OCI-LY7 (cell line): ENCODE measurements at regions not wholly inside any gene's neighbourhood (a gene's known extent, or its start where the extent isn't known, plus 50 kb on each side); places are given as distances from the start of the nearest gene placed in this dataset.

Source experiments
- BruUV-seq: library from RNA; stranded (reverse); fragments of 400-500 nt; replicated peaks from 2 replicates; lab custom pipeline; 2021; lab: Mats Ljungman, UMichigan
- CTCF ChIA-PET: fragments of 300-600 bp; sonication (Branson Sonifier 250); formaldehyde crosslinking; loops from one replicate; lab custom pipeline; 2022; ENCODE audit warnings: antibody characterized with exemption; ENCODE audit not compliant: unreplicated experiment; lab: Charles Lee
- POLR2A ChIA-PET: fragments of 300-600 bp; sonication (Branson Sonifier 250); formaldehyde crosslinking; loops from one replicate; lab custom pipeline; 2022; ENCODE audit warnings: antibody characterized with exemption; lab: Charles Lee
- DNase-seq: peaks from one replicate; pipeline ENCODE4 v3.0.0-alpha.2; 2015; ENCODE audit warnings: low spot score
- H2AFZ ChIP-seq: fragments of 200-600 bp; sonication (generic), shearing (Covaris generic); 2 replicates; pipeline ENCODE4 v1.6.1; 2014; ENCODE audit warnings: mild to moderate bottlenecking, antibody characterized with exemption, low read length, moderate library complexity
- H3K27ac ChIP-seq: fragments of 200-600 bp; sonication (generic); 2 replicates; pipeline ENCODE4 v1.5.1; 2014; ENCODE audit warnings: mixed run types, low read depth, mild to moderate bottlenecking, moderate library complexity, low read length, inconsistent platforms; ENCODE audit not compliant: poor library complexity, severe bottlenecking
- H3K36me3 ChIP-seq: fragments of 200-600 bp; sonication (generic); 2 replicates; pipeline ENCODE4 v1.6.1; 2014; ENCODE audit warnings: mild to moderate bottlenecking, antibody characterized with exemption, low read length, moderate library complexity, mixed read lengths; ENCODE audit not compliant: insufficient read depth
- H3K4me1 ChIP-seq: fragments of 200-600 bp; sonication (generic); 2 replicates; pipeline ENCODE4 v1.5.1; 2014; ENCODE audit warnings: mild to moderate bottlenecking, low read length; ENCODE audit not compliant: insufficient read depth, poor library complexity, severe bottlenecking
- H3K4me2 ChIP-seq: fragments of 200-600 bp; sonication (generic); 2 replicates; pipeline ENCODE4 v1.6.1; 2014; ENCODE audit warnings: mild to moderate bottlenecking, low read length
- H3K4me3 ChIP-seq: fragments of 200-600 bp; sonication (generic); 2 replicates; pipeline ENCODE4 v1.5.1; 2014; ENCODE audit warnings: mild to moderate bottlenecking, low read depth, low read length; ENCODE audit not compliant: poor library complexity, severe bottlenecking
- H3K79me2 ChIP-seq: fragments of 200-600 bp; sonication (generic); 2 replicates; pipeline ENCODE4 v1.6.1; 2016; ENCODE audit warnings: low read depth, mild to moderate bottlenecking, low read length, moderate library complexity, mixed read lengths; ENCODE audit not compliant: insufficient read depth
- H3K9me2 ChIP-seq: fragments of 200-600 bp; sonication (generic); 2 replicates; pipeline ENCODE4 v1.6.1; 2016; ENCODE audit warnings: mild to moderate bottlenecking, low read length, mixed read lengths; ENCODE audit not compliant: insufficient read depth
- H3K9me3 ChIP-seq: fragments of 200-600 bp; sonication (generic); 2 replicates; pipeline ENCODE4 v1.6.1; 2014; ENCODE audit warnings: mild to moderate bottlenecking, mixed run types, low read length, mixed read lengths
- H4K20me1 ChIP-seq: fragments of 200-600 bp; sonication (generic); 2 replicates; pipeline ENCODE4 v1.6.1; 2014; ENCODE audit warnings: mild to moderate bottlenecking, antibody characterized with exemption, low read length, moderate library complexity, mixed read lengths; ENCODE audit not compliant: insufficient read depth
- CTCF ChIP-seq: fragments of 200-600 bp; sonication (generic); conservative IDR thresholded peaks from 2 replicates; pipeline ENCODE4 v1.5.1; 2014; ENCODE audit warnings: mild to moderate bottlenecking, antibody characterized with exemption, low read length, moderate library complexity, mixed read lengths
- EZH2phosphoT487 ChIP-seq: fragments of 200-600 bp; sonication (generic); IDR thresholded peaks from 2 replicates; pipeline ENCODE4 v1.6.1; 2018; ENCODE audit warnings: low read depth, borderline replicate concordance, mild to moderate bottlenecking, mixed run types, antibody characterized with exemption, low read length, moderate library complexity, mixed read lengths
- intact Hi-C: fragments of 100-400 bp; cut with micrococcal nuclease; formaldehyde crosslinking; loops from one replicate; pipeline ENCODE4 v1.10.0; 2022; ENCODE audit not compliant: unreplicated experiment

- intact Hi-C loops: no loop called here
- H3K9me3 ChIP-seq: no peaks in the 10 kb centered on the region
- POLR2A ChIA-PET: no interaction called here
- H3K4me2 ChIP-seq: no peak overlapping the region
- no peaks in the 10 kb centered on the region for H4K20me1 ChIP-seq
- DNase-seq: no peak
- CTCF ChIA-PET: no interaction called here
- H3K9me2 ChIP-seq: no peaks in the 10 kb centered on the region
- H2AFZ ChIP-seq: no peak overlapping the region
- TF ChIP-seq CTCF (no peak), EZH2phosphoT487 (no peak)
- H3K4me3 ChIP-seq: no peak overlapping the region
- H3K36me3 ChIP-seq: no peaks in the 10 kb centered on the region
- no peaks in the 10 kb centered on the region for H3K4me1 ChIP-seq
- no peaks in the 10 kb centered on the region for H3K79me2 ChIP-seq
- no TSS peak for BruUV-seq
- H3K27ac ChIP-seq: no peak overlapping the region
Observed at GRCh38 chr15:29343229-29343628, 73.6 kb upstream of the NSMCE3 start.

- Histone ChIP-seq H3K9me3 (no peaks in the 10 kb centered on the region), H3K4me1 (no peaks in the 10 kb centered on the region), H3K9me2 (no peaks in the 10 kb centered on the region), H4K20me1 (no peaks in the 10 kb centered on the region), H3K36me3 (no peaks in the 10 kb centered on the region), H3K4me2 (no peak overlapping the region), H3K4me3 (no peak overlapping the region), H3K27ac (no peak overlapping the region), H2AFZ (no peak overlapping the region), H3K79me2 (no peaks in the 10 kb centered on the region)
- DNase-seq: no peak
- BruUV-seq: no TSS peak
- ChIA-PET POLR2A (no interaction called here), CTCF (no interaction called here)
- intact Hi-C loops: no loop called here
- no peak for TF ChIP-seq CTCF
- no peak for TF ChIP-seq EZH2phosphoT487
Observed at GRCh38 chr15:29342201-29342600, 72.6 kb upstream of the NSMCE3 start.

GRCh38 chr15:29337156-29337959, 67.7 kb upstream of the NSMCE3 start:
- Histone ChIP-seq H3K79me2 (no peaks in the 10 kb centered on the region), H3K36me3 (no peaks in the 10 kb centered on the region), H4K20me1 (no peaks in the 10 kb centered on the region), H3K4me1 (no peaks in the 10 kb centered on the region), H3K4me3 (no peak overlapping the region), H2AFZ (no peak overlapping the region), H3K27ac (no peak overlapping the region), H3K4me2 (no peak overlapping the region), H3K9me2 (no peaks in the 10 kb centered on the region), H3K9me3 (no peaks in the 10 kb centered on the region)
- ChIA-PET POLR2A (interaction anchor here (0.7 kb wide), 2 partner anchors 86 to 173 kb away, joined by 3 read pairs; no protein-coding TSS in a partner anchor), CTCF (no interaction called here)
- BruUV-seq: no TSS peak
- intact Hi-C loops: no loop called here
- DNase-seq: no peak
- TF ChIP-seq EZH2phosphoT487 (no peak), CTCF (no peak)
